ENCODE measurements at regions not wholly inside any gene's neighbourhood (a gene's known extent, or its start where the extent isn't known, plus 50 kb on each side); places are given as distances from the start of the nearest gene placed in this dataset.

DNA sequence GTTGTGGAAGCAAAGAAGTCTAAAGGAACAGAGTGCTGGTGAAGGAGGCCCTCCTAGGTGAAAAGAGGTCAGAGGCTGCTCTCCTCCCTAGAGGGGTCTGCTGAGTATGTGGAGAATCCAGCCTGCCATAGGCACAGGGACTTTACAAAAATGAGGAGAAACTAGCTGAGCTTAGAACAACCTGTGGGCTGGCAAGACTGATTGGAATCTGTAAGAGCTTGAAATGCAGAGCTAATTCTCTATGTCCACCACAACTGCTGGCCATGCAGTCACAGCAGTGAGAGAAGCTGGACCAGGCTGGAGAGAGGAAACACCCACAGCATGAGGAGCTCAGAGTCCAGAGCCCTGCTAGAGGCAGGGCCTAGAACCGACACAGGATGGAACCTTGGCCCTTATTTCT, 251.0 kb upstream of the MGAT5 start:
- Histone ChIP-seq H3K9me3 (ENCODE audit: insufficient read depth in 2 of 2, low read depth in 1 of 2, low read length in 1 of 2) (no peaks in the 10 kb centered on the region), H4K8ac (ENCODE audit: extremely low read depth, insufficient read depth, low read length) (no peak overlapping the region), H3K56ac (replicated peaks; ENCODE audit: insufficient read length, low read depth, low read length) (no peak overlapping the region), H3K9ac (replicated peaks in 1 of 4; ENCODE audit: extremely low read depth in 1 of 4, low read depth in 3 of 4, low read length in 3 of 4) (no peak overlapping the region), H2BK20ac (ENCODE audit: low read length) (no peak overlapping the region), H4K20me1 (replicated peaks in 1 of 2; ENCODE audit: control insufficient read depth in 1 of 2, insufficient read depth in 2 of 2, low read length in 2 of 2) (no peaks in the 10 kb centered on the region), H3K27ac (ENCODE audit: low read depth, low read length) (no peak overlapping the region), H2BK12ac (ENCODE audit: low read depth, low read length) (no peak overlapping the region), H4K91ac (replicated peaks; ENCODE audit: insufficient read length, low read length) (no peak overlapping the region), H3K36me3 (ENCODE audit: control insufficient read depth in 2 of 4, insufficient read depth in 4 of 4, low read length in 3 of 4) (no peaks in the 10 kb centered on the region), H3K18ac (ENCODE audit: extremely low read depth, low read length) (no peak overlapping the region), H3K4me2 (ENCODE audit: insufficient read depth in 1 of 2, low read depth in 2 of 2, low read length in 2 of 2) (no peak overlapping the region), H3K79me1 (ENCODE audit: low read depth, low read length) (no peaks in the 10 kb centered on the region), H3K14ac (ENCODE audit: insufficient read length) (no peak overlapping the region), H3K4me1 (replicated peaks in 1 of 4; ENCODE audit: control insufficient read depth in 3 of 4, insufficient read depth in 4 of 4, low read length in 3 of 4) (no peaks in the 10 kb centered on the region), H3K27me3 (replicated peaks in 1 of 4; ENCODE audit: control insufficient read depth in 3 of 4, extremely low read depth in 1 of 4, insufficient read depth in 3 of 4, low read length in 3 of 4) (no peaks in the 10 kb centered on the region), H3K23me2 (ENCODE audit: low read depth, low read length) (no peaks in the 10 kb centered on the region), H2AK5ac (ENCODE audit: low read depth, low read length) (no peak overlapping the region), H3K4me3 (ENCODE audit: extremely low read depth in 1 of 4, insufficient read depth in 2 of 4, low read depth in 3 of 4, low read length in 4 of 4) (no peak overlapping the region), H3K79me2 (ENCODE audit: control insufficient read depth in 1 of 2, insufficient read depth in 2 of 2, low read length in 2 of 2) (no peaks in the 10 kb centered on the region), H2BK120ac (replicated peaks; ENCODE audit: low read depth, low read length) (no peak overlapping the region), H2AFZ (ENCODE audit: low read length) (no peak overlapping the region), H2BK15ac (ENCODE audit: low read length) (no peak overlapping the region), H2BK5ac (ENCODE audit: low read depth, low read length) (no peak overlapping the region), H4K5ac (ENCODE audit: insufficient read length, low read depth, low read length) (no peak overlapping the region), H3K23ac (ENCODE audit: insufficient read length) (no peak overlapping the region), H3K4ac (replicated peaks; ENCODE audit: insufficient read length, low read depth, low read length) (no peak overlapping the region)
- DNase-seq (ENCODE audit: low read depth in 1 of 2, low spot score in 2 of 2) (no peak), FAIRE-seq (no peak)
- WGBS, 2 experiments (ENCODE audit: extremely low coverage in 1 of 2, insufficient coverage in 1 of 2, insufficient read length in 1 of 2, insufficient replicate concordance in 2 of 2, low coverage in 1 of 2, low lambda C conversion rate in 2 of 2, missing lambda C conversion rate in 1 of 2): 0% methylated on average over 1 of the region's 1 CpG; no CpG with 5 or more reads in 1 of the 2 experiments
- POLR2A ChIA-PET (ENCODE audit: partially characterized antibody): no interaction called here
- CTCF ChIA-PET (ENCODE audit: partially characterized antibody): interaction anchor here (0.5 to 2.0 kb wide), 7 partner anchors 10 to 448 kb away, joined by 3 to 5 read pairs (median 3); no protein-coding TSS in a partner anchor
- TF ChIP-seq ATF3 (IDR thresholded peaks at IDR 0.05; ENCODE audit: insufficient read depth, low read depth, low read length) (no peak), BRCA1 (IDR thresholded peaks at IDR 0.05; ENCODE audit: low read depth, low read length) (no peak), CEBPB (IDR thresholded peaks at IDR 0.05; ENCODE audit: low read depth, low read length) (no peak), SIRT6 (IDR thresholded peaks at IDR 0.05; ENCODE audit: low read length) (no peak), POU5F1 (IDR thresholded peaks at IDR 0.05; ENCODE audit: low read depth, low read length) (no peak), USF2 (IDR thresholded peaks at IDR 0.05; ENCODE audit: low read length) (no peak), SAP30 (IDR thresholded peaks at IDR 0.05; ENCODE audit: insufficient read depth, insufficient replicate concordance, low read length) (no peak), CREB1 (IDR thresholded peaks at IDR 0.05) (no peak)
- TF ChIP-seq, protein P1, sequence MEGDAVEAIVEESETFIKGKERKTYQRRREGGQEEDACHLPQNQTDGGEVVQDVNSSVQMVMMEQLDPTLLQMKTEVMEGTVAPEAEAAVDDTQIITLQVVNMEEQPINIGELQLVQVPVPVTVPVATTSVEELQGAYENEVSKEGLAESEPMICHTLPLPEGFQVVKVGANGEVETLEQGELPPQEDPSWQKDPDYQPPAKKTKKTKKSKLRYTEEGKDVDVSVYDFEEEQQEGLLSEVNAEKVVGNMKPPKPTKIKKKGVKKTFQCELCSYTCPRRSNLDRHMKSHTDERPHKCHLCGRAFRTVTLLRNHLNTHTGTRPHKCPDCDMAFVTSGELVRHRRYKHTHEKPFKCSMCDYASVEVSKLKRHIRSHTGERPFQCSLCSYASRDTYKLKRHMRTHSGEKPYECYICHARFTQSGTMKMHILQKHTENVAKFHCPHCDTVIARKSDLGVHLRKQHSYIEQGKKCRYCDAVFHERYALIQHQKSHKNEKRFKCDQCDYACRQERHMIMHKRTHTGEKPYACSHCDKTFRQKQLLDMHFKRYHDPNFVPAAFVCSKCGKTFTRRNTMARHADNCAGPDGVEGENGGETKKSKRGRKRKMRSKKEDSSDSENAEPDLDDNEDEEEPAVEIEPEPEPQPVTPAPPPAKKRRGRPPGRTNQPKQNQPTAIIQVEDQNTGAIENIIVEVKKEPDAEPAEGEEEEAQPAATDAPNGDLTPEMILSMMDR (IDR thresholded peaks at IDR 0.05; ENCODE audit: control extremely low read depth in 1 of 3, insufficient read depth in 1 of 3, low read depth in 1 of 3, low read length in 3 of 3): no peak

Measured in H1 (cell line).